HG03342 (cell line): ENCODE measurements at regions not wholly inside any gene's neighbourhood (a gene's known extent, or its start where the extent isn't known, plus 50 kb on each side); places are given as distances from the start of the nearest gene placed in this dataset.

Experiments used
- ATAC-seq: cut with Tn5 transposase; IDR thresholded peaks from one replicate; pipeline ENCODE4 v1.9.1; 2021; ENCODE audit warnings: mild to moderate bottlenecking, moderate library complexity; ENCODE audit not compliant: unreplicated experiment

GRCh38 chr17:73974536-73974935 is 228.9 kb upstream of the RPL38 start:
- no peak for ATAC-seq

GRCh38 chr17:73976147-73976546 is 227.3 kb upstream of the RPL38 start:
- ATAC-seq = no peak

DNA sequence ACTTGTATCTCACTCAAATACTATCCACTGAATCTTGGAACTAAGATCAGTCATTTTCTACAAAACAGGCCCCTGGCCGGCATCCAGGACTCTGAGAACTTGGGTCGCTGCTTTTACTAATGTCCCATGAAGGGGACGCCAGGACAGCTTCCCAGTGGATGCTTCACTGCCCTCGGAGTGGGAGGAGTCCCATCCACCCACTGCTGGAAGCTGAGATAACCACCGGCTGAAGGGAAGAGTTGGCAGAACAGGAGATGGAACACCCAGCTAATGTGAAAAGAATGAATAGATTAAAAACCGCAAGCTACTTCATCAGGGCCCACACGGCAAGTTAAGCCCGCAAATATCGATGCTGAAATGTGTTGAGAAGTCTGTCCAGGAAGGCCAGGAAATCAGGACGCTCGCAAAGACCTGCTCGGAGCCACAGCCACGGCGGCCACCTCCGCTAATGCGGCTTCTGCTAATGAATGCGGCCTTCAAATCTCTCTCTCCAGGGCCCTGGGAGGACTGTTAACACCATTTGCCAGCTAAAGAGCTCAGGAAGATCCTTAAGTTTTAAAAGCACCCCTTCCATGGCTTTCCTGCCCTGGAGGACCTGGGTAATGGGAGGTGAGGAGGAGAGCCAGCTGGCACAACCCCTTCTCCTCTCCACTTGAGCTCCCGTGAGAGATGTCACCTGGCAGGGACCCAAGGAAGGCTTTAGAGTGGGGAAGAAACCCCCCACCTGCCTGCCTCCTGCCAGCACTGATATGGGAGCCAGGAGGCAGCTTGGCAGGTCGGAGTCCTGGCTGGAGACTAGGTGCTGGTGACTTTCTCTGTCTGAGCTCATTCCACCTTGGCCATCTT is 226.6 kb upstream of the RPL38 start:
- no peak for ATAC-seq

- ATAC-seq = no peak
Observed at GRCh38 chr17:73980517-73980916, 223.0 kb upstream of the RPL38 start.

GRCh38 chr17:73982871-73983270 is 220.6 kb upstream of the RPL38 start:
- no peak for ATAC-seq

- ATAC-seq = no peak
Observed at GRCh38 chr17:73983621-73984400, 219.7 kb upstream of the RPL38 start.

DNA sequence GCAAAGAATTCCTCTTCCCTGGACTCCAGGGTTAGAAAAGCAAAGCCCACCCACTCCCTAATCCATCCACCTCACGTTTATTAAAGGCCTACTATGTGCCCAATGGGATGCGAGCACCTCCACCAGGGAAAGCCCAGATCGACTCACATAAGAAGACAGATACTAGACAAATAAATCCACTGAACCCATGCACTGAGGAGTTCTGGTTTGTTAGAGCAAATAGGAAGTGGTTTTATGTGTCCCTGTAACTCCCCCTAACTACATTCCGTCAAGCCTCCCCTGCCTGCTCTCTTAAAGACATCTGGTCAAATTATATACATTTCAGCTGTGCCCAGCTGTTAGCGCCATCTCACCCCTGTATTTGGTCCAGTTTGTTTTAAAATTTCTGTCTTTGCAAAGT is 218.5 kb upstream of the RPL38 start:
- no peak for ATAC-seq

DNA sequence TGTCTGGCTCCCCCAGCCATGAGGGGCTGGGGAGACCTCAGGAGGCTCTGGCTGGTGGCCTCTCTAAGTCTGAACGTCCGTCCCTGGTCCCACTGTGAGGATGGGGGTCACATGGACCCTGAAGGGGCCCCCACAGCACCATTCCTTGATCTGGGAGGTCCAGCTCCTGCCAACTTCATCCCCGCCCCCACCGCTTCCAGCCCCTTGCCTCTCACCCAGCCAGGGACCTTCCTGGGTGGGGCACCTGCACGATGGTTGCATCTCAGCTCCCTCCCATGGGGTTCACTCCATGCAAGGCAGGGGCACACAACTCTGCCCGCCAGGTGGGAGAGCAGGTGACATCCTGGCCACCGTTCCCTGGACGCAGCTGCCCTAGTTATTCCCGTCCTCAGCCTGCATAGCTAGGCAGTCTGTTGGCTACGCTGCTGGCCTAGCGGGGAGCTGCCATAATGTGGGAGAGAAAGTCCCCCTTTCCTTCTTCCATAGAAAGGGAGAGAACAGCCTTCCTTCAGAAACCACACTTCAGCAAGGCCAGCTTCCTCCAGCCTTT is 217.9 kb upstream of the RPL38 start:
- no peak for ATAC-seq

DNA sequence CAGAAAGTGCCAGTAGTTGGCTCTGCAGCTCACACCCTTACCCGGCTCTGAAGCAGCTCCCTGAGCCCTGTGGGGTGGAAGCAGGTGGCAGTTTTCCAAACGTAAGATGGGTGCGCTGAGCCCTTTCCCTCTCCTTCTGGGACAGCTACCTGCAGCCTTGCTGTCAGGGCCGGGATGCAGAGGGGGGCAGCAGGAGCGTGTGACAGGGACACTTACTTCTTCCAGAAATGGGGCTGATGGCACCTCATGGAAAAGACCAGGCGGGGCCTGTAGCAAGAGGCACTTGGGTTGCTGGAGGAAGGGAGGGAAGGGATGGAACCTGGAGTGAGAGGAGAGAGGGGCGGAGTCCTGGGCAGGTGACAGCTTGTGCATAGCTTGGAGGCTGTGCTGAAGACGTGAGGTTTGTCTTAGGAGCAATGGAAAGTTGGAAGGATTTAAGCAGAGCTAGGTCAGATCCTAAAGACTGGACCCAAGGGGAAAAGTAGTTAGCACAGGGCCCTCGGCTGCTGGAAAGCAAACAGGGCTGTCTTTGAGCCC is 216.8 kb upstream of the RPL38 start:
- ATAC-seq = no peak

- no peak for ATAC-seq
Observed at GRCh38 chr17:73987395-73987794, 216.1 kb upstream of the RPL38 start.

DNA sequence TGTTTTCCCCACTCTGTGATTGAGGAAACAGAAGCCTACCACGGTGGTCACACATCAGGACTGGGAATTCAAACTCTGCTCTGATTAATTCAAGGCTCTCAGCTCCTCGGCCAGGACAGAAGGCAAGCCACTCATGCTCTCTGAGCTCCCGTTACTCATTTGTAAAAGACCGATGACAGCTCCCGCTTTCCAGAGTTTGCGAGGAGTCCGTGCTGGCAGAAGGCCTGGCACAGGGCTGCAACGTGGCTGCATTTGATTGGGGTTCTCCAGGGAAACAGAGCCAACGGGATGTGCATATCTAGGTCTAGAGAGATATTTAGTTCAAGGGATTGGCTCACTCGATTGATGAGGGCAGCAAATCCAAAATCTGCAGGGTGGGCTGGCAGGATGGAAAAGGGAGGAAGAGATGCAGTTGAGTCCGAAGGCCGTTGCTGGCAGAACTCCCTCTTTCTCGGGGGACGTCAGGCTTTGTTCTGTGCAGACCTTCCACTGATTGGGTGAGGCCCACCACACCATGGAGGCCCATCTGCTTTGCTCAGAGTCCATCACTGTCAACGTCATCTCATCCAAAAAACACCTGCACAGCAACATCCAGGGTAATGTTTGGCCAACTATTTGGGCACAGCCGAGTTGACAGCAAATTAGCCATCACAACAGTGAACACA is 215.5 kb upstream of the RPL38 start:
- ATAC-seq = no peak

GRCh38 chr17:73989671-73990070 is 213.8 kb upstream of the RPL38 start:
- ATAC-seq = no peak

- no peak for ATAC-seq
Observed at GRCh38 chr17:73990290-73990689, 213.2 kb upstream of the RPL38 start.

DNA sequence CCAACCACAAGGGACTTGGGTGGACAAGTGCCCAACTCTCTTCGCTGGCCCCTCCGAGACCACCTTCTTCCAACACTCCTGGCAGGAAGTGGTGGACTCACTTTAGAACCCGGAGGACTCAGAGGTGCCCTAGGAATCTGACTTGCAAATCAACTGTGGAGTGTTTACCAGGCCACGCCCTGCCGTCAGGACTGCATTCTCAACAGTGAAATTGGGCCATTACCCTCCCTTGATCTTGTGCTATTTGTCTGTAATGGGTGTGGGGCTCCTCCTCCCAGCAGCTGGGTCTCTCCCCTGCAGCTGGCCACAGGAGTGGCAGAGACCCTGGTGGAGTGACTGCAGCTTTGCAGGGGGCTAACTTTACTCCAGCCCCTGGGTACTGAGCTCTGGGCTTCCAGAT is 212.2 kb upstream of the RPL38 start:
- ATAC-seq = no peak

DNA sequence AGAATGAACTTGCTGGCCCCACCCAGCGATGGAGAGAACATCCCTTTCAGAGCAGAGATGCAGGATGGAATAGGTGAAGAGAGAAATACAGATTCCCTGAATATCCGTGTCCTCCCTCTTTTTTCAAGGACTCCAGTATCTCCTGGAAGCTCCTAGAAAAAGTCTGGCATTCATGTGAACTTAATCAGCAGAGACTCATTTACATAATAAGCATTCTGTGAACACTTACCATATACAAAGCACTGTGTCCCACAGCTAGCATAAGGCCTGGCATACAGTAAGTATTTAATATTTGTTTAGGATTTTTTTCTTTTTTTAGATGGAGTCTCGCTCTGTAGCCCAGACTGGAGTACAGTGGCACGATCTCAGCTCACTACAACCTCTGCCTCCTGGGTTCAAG is 208.5 kb upstream of the RPL38 start:
- ATAC-seq = no peak

- no peak for ATAC-seq
Observed at GRCh38 chr17:73997059-73997458, 206.4 kb upstream of the RPL38 start.

- ATAC-seq = no peak
Observed at GRCh38 chr17:73998249-73998648, 205.2 kb upstream of the RPL38 start.

DNA sequence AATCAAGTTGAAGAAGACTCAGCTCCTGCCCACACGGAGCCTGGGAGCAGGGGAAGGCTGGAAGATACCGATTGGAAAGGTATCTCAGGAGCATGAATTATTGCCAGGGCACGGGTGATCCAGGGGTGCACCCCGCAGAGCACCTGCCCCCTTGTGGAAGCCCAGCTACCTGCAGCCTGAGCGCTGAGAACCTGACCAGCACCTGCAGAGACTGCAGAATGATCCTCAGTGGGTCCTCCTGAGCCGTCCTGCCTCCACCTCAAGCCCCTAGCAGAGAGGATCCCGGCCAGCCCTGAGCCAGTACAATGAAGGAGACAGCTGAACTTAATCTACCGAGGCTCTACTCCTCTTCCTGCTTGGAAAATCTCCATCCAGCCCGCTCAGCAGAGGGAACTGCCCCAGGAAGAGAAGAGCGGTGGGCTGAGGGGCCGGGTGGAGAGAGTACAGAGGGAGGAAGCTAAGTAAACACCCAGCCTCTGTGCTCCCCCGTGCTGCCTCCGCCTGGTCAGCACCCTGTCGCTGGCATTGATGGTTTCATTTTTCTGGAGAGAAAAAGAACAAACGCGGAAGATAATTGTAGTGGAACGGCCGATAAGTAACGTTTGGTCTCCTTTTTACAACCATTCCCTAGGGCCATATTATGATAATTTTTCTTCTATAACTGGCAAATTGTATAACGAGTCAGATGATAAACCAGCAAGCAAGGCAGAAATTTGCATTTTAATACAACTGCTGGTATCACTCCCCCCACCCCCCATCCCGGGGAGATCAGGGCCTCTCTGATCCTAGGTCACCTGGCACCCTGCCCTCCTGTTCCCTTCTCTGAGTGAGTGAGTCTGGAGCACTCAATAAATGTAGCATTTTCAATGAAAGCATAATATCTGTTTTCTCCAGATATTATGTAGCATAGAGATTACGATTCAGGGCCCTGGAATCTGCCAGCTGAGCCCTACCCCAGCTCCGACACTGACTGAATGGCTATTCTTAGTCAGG is 204.5 kb upstream of the RPL38 start:
- no peak for ATAC-seq

GRCh38 chr17:74001145-74001544 is 202.3 kb upstream of the RPL38 start:
- no peak for ATAC-seq

GRCh38 chr17:74002241-74002640 is 201.2 kb upstream of the RPL38 start:
- no peak for ATAC-seq
